ENCODE measurements at regions not wholly inside any gene's neighbourhood (a gene's known extent, or its start where the extent isn't known, plus 50 kb on each side); places are given as distances from the start of the nearest gene placed in this dataset.
A peak's percentile ranks its signal among the peaks of the same experiment; 100 is the strongest.
"Not testable (repeated sequence)": the region's sequence is repeated elsewhere in the genome, so short reads cannot be mapped to it uniquely, and the experiment has no call there.

DNA sequence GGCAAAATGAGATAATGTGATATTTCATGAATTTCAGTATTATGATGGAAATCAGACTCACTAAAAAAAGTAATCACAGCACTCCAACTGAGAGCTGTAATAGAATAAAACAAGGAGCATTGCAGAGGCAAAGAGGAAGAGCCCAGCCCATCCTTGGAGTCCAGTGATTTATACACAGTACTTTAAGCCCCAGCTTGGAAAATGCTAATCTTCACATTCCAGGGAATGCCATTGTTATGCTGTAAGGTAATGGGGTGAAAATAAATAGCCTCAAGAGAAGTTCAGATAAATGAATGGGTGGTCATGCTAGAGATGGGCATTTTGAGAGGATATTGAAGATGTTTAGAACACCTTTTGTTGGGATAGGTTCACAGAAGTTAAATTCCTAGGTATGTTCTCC is 190.3 kb upstream of the TAPT1 start:
- H3K27ac ChIP-seq = peak overlapping the region in 1 of 10 donors; percentile 15
- no peak for ATAC-seq
- peaks cover 0 to 15% (median 0%) of the 10 kb centered on the region in 11 donors for H3K9me3 ChIP-seq
- H3K4me1 ChIP-seq = peaks cover 0 to 21% (median 0%) of the 10 kb centered on the region in 9 donors
- TF ChIP-seq CTCF (IDR thresholded peaks at IDR 0.05) = no peak
- DNase-seq = no peak
- no peaks in the 10 kb centered on the region for H3K27me3 ChIP-seq
- intact Hi-C loops (cut with DNase I) = no loop called here
- H3K4me3 ChIP-seq = no peak overlapping the region
- no peaks in the 10 kb centered on the region for H3K36me3 ChIP-seq

- no peak for TF ChIP-seq CTCF (IDR thresholded peaks at IDR 0.05)
- no peak for DNase-seq
- intact Hi-C loops (cut with DNase I) = no loop called here
- no peak overlapping the region for H3K27ac ChIP-seq
- no peak for ATAC-seq
- no peaks in the 10 kb centered on the region for H3K36me3 ChIP-seq
- H3K4me3 ChIP-seq = no peak overlapping the region
- peaks cover 0 to 21% (median 0%) of the 10 kb centered on the region in 9 donors for H3K4me1 ChIP-seq
- peaks cover 0 to 12% (median 0%) of the 10 kb centered on the region in 11 donors for H3K9me3 ChIP-seq
- H3K27me3 ChIP-seq = no peaks in the 10 kb centered on the region
Observed at GRCh38 chr4:16415751-16416150, 189.5 kb upstream of the TAPT1 start.

- 63 to 70% methylated on average over 10 of the region's 10 CpGs for WGBS, 2 donors
- H3K27me3 ChIP-seq = peaks cover 0 to 4% (median 0%) of the 10 kb centered on the region in 7 donors
- H3K4me1 ChIP-seq = peaks cover 0 to 21% (median 0%) of the 10 kb centered on the region in 9 donors
- TF ChIP-seq CTCF (IDR thresholded peaks at IDR 0.05) = no peak
- intact Hi-C loops (cut with DNase I) = no loop called here
- H3K36me3 ChIP-seq = no peaks in the 10 kb centered on the region
- no peak for DNase-seq
- no peak for ATAC-seq
- H3K4me3 ChIP-seq = no peak overlapping the region
- H3K27ac ChIP-seq = no peak overlapping the region
- no peaks in the 10 kb centered on the region for H3K9me3 ChIP-seq
Observed at GRCh38 chr4:16413814-16414555, 187.7 kb upstream of the TAPT1 start.

DNA sequence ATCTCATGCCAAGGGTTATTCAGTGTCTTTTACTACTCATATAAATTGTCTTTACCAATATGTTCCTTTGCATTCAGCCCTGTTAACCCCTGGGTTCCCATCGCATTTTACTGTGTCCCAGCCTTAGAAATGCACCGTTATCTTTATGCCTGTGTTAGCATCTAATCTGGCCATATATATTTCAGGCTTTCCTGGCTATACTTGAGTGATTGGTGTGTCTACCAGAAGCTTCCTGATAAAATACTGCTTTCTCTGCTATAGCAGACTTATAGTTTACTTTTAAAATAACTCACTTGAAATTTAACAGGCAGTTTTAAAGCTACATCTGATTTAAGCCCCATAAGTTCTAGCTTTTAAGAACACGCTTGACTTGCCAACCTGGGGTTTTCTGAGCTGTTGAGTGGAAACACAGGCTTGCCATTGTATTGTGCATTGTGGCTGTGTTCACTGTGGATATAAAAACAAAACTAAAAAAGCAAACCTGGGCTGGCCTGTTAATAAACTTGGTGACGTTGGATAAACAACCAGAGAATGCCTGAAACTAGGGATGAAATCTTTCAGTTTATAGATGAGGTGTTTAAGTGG is 185.3 kb upstream of the TAPT1 start:
- ATAC-seq = no peak
- intact Hi-C loops (cut with DNase I) = no loop called here
- Histone ChIP-seq H3K4me3 (no peak overlapping the region), H3K4me1 (peaks cover 0 to 4% (median 0%) of the 10 kb centered on the region in 9 donors), H3K9me3 (no peaks in the 10 kb centered on the region), H3K36me3 (no peaks in the 10 kb centered on the region), H3K27me3 (peaks cover 0 to 4% (median 0%) of the 10 kb centered on the region in 7 donors), H3K27ac (no peak overlapping the region)
- TF ChIP-seq CTCF (IDR thresholded peaks at IDR 0.05) = no peak
- DNase-seq = no peak
- 87 to 91% methylated on average over 4 of the region's 4 CpGs for WGBS, 2 donors

DNA sequence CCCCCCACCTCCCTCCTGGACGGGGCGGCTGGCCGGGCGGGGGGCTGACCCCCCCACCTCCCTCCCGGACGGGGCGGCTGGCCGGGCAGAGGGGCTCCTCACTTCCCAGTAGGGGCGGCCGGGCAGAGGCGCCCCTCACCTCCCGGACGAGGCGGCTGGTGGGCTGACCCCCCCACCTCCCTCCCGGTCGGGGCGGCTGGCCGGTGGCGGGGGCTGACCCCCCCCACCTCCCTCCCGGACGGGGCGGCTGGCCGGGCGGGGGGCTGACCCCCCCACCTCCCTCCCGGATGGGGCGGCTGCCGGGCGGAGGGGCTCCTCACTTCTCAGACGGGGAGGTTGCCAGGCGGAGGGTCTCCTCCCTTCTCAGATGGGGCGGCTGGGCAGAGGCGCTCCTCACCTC is 166.9 kb upstream of the TAPT1 start:
- ATAC-seq; DNase-seq; H3K4me3 ChIP-seq; H3K27ac ChIP-seq; H3K27me3 ChIP-seq; H3K36me3 ChIP-seq; H3K9me3 ChIP-seq; intact Hi-C loops (cut with DNase I); H3K4me1 ChIP-seq: not testable (repeated sequence)
- 91 to 93% methylated on average over 7 to 14 of the region's 32 CpGs for WGBS, 2 donors
